ENCODE measurements at regions not wholly inside any gene's neighbourhood (a gene's known extent, or its start where the extent isn't known, plus 50 kb on each side); places are given as distances from the start of the nearest gene placed in this dataset.

- peak overlapping the region; percentile 82 for H3K27ac ChIP-seq
- TF ChIP-seq CTCF (IDR thresholded peaks at IDR 0.05) = no peak
- H3K27me3 ChIP-seq (replicated peaks; ENCODE audit: insufficient read depth) = no peaks in the 10 kb centered on the region
- peak overlapping the region; percentile 10 for H3K4me3 ChIP-seq
- ATAC-seq (ENCODE audit: insufficient number of reproducible peaks, low FRiP score, low read depth) = no peak
- H3K4me1 ChIP-seq (ENCODE audit: control insufficient read depth in 1 of 2, low read depth in 2 of 2) = peaks cover 40 to 79% of the 10 kb centered on the region in 2 donors
- H3K9me3 ChIP-seq = no peaks in the 10 kb centered on the region
- no peak for DNase-seq (ENCODE audit: low spot score)
- H3K36me3 ChIP-seq = no peaks in the 10 kb centered on the region
These were observed 113.3 kb upstream of the MBNL1 start for GRCh38 chr3:152155246-152156020.

- Histone ChIP-seq H3K27me3 (replicated peaks; ENCODE audit: insufficient read depth) (no peaks in the 10 kb centered on the region), H3K4me1 (ENCODE audit: control insufficient read depth in 1 of 2, low read depth in 2 of 2) (peaks cover 40 to 70% of the 10 kb centered on the region in 2 donors), H3K4me3 (no peak overlapping the region), H3K36me3 (no peaks in the 10 kb centered on the region), H3K9me3 (no peaks in the 10 kb centered on the region), H3K27ac (peak overlapping the region; percentile 82)
- DNase-seq (ENCODE audit: low spot score) (no peak), ATAC-seq (ENCODE audit: insufficient number of reproducible peaks, low FRiP score, low read depth) (no peak)
- TF ChIP-seq CTCF (IDR thresholded peaks at IDR 0.05) = no peak
These were observed 111.8 kb upstream of the MBNL1 start for GRCh38 chr3:152156880-152157279.

GRCh38 chr3:152157337-152157736 lies 111.4 kb upstream of the MBNL1 start:
- ATAC-seq (ENCODE audit: insufficient number of reproducible peaks, low FRiP score, low read depth) = no peak
- no peak for TF ChIP-seq CTCF (IDR thresholded peaks at IDR 0.05)
- Histone ChIP-seq H3K4me3 (no peak overlapping the region), H3K4me1 (ENCODE audit: control insufficient read depth in 1 of 2, low read depth in 2 of 2) (peaks cover 40 to 69% of the 10 kb centered on the region in 2 donors), H3K27ac (peak overlapping the region; percentile 82), H3K27me3 (replicated peaks; ENCODE audit: insufficient read depth) (no peaks in the 10 kb centered on the region), H3K36me3 (no peaks in the 10 kb centered on the region), H3K9me3 (no peaks in the 10 kb centered on the region)
- DNase-seq (ENCODE audit: low spot score) = no peak

GRCh38 chr3:152159328-152159727 lies 109.4 kb upstream of the MBNL1 start:
- no peak for TF ChIP-seq CTCF (IDR thresholded peaks at IDR 0.05)
- DNase-seq (ENCODE audit: low spot score) = peak; percentile 6

GRCh38 chr3:152160350-152161011 lies 108.2 kb upstream of the MBNL1 start:
- ATAC-seq (ENCODE audit: insufficient number of reproducible peaks, low FRiP score, low read depth) (no peak), DNase-seq (ENCODE audit: low spot score) (no peak)
- Histone ChIP-seq H3K36me3 (no peaks in the 10 kb centered on the region), H3K27me3 (replicated peaks; ENCODE audit: insufficient read depth) (no peaks in the 10 kb centered on the region), H3K4me3 (no peak overlapping the region), H3K27ac (peak overlapping the region; percentile 82), H3K9me3 (peaks cover 7% of the 10 kb centered on the region), H3K4me1 (ENCODE audit: control insufficient read depth in 1 of 2, low read depth in 2 of 2) (peaks cover 32 to 51% of the 10 kb centered on the region in 2 donors)
- TF ChIP-seq CTCF (IDR thresholded peaks at IDR 0.05) = no peak

More at GRCh38 chr3:152159328-152159727, 109.4 kb upstream of the MBNL1 start:
- Histone ChIP-seq H3K4me1 (ENCODE audit: control insufficient read depth in 1 of 2, low read depth in 2 of 2) (peaks cover 40 to 61% of the 10 kb centered on the region in 2 donors), H3K9me3 (peaks cover 6% of the 10 kb centered on the region), H3K4me3 (peak overlapping the region; percentile 24), H3K36me3 (no peaks in the 10 kb centered on the region), H3K27ac (peak overlapping the region; percentile 82), H3K27me3 (replicated peaks; ENCODE audit: insufficient read depth) (no peaks in the 10 kb centered on the region)
- ATAC-seq (ENCODE audit: insufficient number of reproducible peaks, low FRiP score, low read depth) = peak; percentile 92
